ENCODE measurements at regions not wholly inside any gene's neighbourhood (a gene's known extent, or its start where the extent isn't known, plus 50 kb on each side); places are given as distances from the start of the nearest gene placed in this dataset.

GRCh38 chr3:34725774-34726173 lies 913.6 kb upstream of the ARPP21 start:
- no peak for DNase-seq (ENCODE audit: low read depth in 4 of 4, low spot score in 1 of 4)

DNA sequence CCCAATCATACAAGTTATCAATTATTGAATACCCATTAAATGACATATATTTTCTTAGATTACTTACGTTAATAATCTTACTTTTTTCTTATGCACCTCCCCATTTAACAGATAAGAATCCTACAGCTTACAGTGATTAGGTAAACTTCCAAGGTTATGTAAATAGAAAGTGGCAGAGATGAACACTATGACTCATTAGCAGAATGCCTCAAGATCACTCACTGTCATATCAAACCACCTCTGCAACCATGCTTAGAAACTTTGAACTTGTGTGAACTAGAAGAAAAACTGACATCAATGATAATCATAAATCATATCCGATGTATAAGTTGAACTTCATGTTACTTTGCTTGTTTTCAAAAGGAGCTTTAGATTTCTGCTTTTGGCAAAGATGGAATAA lies 911.6 kb upstream of the ARPP21 start:
- no peak for DNase-seq (ENCODE audit: low read depth in 4 of 4, low spot score in 1 of 4)

DNA sequence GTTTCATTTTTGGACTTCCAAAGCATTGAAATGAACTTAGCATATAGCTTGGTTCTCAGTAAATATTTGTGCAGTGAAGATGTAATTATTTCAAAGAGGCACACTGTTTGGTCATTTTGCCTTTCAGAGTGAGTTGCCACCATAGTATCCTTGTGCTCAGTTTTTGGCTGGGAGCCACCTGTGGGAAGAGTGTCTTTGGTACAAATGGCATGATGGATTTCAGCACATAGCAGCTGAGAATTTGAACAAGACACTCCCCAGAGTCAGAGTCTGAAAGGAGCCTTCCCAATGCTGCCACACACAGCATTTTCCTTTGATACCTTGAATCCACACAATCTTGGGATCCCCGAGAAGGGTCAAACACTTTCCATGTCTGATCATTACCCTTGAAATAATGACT lies 897.2 kb upstream of the ARPP21 start:
- DNase-seq (ENCODE audit: low read depth in 4 of 4, low spot score in 1 of 4), result no peak

DNA sequence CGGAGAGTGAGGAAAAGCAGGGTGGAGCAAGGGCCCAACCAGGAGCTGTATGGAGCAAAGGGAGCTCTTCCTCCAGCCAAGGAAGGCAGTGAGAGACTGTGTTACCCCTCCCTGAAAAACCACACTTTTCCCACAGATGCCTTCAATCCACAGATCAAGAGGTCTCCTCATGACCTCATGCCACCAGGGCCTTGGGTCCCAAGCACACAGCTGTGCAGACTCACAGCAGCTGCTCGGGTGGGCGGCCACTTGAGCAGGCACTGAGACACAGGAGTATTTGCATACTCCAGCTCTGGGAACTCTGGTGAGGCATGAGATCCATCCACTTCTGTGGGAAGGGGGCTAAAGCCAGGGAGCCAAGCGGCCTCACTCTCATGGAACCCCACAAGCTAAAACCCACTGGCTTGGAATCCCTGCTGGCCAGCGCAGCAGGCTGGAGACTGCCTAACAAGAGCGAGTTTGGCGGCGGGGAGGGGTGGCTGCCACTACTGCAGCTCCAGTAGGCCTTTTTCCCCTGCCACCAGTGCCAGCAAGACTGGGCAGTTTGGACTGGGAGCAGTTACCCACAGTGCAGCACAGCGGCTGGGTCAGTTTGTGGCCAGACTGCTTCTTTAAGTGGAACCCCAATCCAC lies 880.6 kb upstream of the ARPP21 start:
- no peak for DNase-seq (ENCODE audit: low read depth in 4 of 4, low spot score in 1 of 4)

DNA sequence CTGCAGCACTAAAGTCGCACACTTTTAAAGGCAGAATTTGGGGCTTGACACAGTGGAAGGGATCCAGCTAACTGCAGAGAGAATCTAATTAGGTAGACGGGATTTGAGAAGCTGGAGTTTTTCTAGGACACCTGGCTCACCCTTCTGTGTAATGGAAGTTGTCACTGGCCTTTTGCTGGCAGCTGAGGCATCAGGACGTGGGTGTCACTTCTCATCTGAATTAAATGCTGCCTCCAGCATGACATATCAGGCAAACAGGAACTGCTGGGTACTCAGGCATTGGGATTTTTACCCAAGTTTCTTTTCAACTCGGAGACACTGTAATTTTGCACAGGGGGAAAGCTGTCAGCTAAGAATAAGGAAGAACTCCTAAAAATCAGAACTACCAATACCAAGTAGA lies 861.9 kb upstream of the ARPP21 start:
- DNase-seq (ENCODE audit: low read depth in 4 of 4, low spot score in 1 of 4), result no peak

GRCh38 chr3:34779092-34779491 lies 860.2 kb upstream of the ARPP21 start:
- DNase-seq (ENCODE audit: low read depth in 4 of 4, low spot score in 1 of 4), result no peak

GRCh38 chr3:34780294-34780693 lies 859.0 kb upstream of the ARPP21 start:
- DNase-seq (ENCODE audit: low read depth in 4 of 4, low spot score in 1 of 4), result no peak

DNA sequence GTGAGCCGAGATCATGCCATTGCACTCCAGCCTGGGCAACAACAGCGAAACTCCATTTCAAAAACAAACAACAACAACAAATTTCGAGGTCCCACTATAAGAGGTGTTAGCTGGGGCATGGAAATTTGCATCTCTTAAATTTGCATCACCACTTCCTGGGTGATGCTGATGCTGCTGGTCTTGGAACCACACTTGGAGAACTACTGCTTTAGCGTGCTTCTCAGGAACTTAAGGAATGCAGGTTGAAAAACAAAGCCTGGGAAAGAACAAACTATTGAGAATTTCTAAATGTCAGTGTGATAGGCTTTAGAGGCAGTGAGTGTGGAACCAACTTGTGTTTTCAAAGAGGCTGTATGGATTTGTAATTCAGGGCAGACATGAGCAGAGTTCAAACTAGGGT lies 858.4 kb upstream of the ARPP21 start:
- DNase-seq (ENCODE audit: low read depth in 4 of 4, low spot score in 1 of 4), result no peak

- DNase-seq (ENCODE audit: low read depth in 4 of 4, low spot score in 1 of 4), result no peak
Measured at GRCh38 chr3:34782871-34783270, 856.5 kb upstream of the ARPP21 start.

DNA sequence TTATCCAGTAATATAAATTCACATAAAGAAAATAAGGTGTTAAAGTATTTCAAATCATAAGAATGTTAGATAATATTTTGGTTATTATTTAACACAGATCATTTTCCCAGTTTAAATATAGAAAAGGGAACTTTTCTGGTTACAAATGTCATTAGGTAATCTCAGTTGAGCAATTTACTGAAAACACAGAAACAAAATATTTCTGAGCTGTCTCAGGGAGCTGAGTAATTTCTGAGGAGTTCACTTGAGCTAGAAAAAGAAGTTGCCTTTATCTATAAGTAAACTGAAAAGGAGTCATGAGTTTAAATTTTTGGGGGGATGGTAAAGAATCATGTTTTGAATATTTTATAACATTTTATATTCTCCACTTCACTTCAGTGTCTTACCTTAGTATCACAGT lies 855.4 kb upstream of the ARPP21 start:
- DNase-seq (ENCODE audit: low read depth in 4 of 4, low spot score in 1 of 4), result no peak

GRCh38 chr3:34793057-34793456 lies 846.3 kb upstream of the ARPP21 start:
- no peak for DNase-seq (ENCODE audit: low read depth in 4 of 4, low spot score in 1 of 4)

DNA sequence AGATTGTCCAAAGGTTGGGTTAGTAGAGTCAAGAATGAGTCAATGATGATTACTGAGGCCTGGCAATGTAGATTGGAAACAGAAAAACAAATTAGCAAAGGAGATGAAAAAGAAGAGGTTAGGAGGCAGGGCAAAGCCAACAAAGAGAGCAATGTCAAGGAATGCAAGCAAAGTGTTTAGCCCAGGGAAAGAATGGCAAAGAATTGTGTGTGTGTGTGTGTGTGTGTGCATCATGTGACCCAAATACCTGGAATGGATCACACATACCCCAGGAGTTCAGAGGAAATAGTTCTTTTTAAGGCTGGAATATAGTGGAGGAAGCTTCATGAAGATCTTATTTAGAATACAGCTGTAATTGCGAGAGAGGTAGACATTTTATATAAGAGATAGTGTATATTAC lies 831.7 kb upstream of the ARPP21 start:
- no peak for DNase-seq (ENCODE audit: low read depth in 4 of 4, low spot score in 1 of 4)

DNA sequence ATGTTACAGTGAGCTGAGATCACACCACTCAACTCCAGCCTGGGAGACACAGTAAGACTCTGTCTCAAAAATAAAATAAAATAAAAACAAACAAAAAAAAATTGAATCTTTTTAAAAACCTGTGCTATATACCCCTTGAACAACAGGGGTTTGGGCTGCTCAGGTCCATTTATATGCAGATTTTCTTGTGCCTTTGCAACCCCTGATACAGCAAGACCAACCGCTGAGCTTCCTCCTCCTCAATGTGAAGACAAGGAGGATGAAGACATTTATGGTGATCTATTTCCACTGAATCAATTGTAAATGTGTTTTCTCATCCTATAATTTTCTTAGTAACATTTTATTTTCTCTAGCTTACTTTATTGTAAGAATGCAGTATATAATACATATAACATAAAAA lies 831.0 kb upstream of the ARPP21 start:
- no peak for DNase-seq (ENCODE audit: low read depth in 4 of 4, low spot score in 1 of 4)

DNA sequence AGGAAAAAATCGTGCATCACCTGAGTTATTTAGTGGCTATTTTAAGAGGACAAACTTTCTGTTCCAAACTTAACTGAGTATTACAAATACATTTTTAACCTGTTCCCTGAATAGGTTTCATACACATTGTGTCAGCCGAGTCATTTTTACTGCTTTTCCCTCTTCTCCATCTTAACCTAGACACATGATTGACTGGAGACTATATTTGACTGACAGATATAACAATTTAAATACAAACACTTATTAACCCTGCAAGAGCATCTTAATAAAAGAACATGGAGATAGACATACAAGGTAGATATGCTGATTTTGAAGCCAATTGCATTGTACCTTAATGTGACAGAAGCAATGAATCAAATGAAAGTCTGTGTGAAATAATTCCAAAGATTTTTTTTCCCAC lies 810.5 kb upstream of the ARPP21 start:
- DNase-seq (ENCODE audit: low read depth in 4 of 4, low spot score in 1 of 4), result no peak

DNA sequence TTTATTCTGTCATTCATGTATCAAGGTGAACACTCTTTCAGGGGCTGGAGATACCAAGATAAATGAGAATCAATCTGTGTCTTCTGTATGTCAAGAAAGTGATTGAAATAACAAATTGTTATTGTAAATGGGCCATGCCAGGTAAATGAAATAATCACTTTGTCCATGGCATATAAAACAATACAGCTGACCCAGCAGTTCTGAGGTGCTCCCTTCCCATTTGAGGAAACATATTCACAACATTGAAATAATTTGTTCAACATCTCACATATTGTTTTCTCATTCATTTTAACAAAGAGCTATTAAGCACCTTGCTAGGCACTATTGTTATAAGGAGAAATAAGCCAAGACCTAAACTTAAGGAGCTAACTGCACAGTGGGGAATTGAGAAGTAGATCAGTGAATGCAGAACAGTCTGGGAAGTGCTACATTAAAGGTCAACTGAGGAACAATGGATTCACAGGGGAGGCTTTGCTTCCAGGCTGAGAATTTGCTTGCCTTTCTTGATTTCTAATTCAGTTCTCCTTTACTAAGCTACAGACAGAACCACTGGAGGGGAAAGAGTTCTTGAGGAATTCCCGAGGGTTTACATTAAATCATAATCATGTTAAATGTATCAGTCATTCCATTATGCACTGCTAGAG lies 806.3 kb upstream of the ARPP21 start:
- no peak for DNase-seq (ENCODE audit: low read depth in 4 of 4, low spot score in 1 of 4)

- DNase-seq (ENCODE audit: low read depth in 4 of 4, low spot score in 1 of 4), result no peak
Measured at GRCh38 chr3:34837848-34838741, 801.2 kb upstream of the ARPP21 start.

GRCh38 chr3:34842706-34843480 lies 796.4 kb upstream of the ARPP21 start:
- no peak for DNase-seq (ENCODE audit: low read depth in 4 of 4, low spot score in 1 of 4)

- DNase-seq (ENCODE audit: low read depth in 4 of 4, low spot score in 1 of 4), result no peak
Measured at GRCh38 chr3:34844323-34844620, 795.1 kb upstream of the ARPP21 start.

DNA sequence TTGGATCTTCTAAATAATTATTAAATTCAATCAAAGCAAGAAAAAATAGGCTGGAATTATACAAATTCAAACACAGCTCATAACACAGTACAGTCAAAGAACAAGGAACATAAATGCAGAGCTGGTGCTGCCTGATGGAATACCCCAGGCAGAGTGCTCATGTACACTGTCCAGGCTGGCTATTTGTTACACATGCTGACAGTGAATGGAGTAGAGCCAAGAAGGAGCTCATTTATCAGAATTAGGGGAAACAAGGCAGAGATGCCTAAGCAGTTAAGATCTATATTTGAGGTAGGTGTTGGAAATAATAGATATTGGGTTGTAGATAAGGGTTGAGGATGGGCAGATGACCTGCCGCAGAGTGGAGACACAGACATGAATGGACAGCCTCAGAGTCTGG lies 788.2 kb upstream of the ARPP21 start:
- no peak for DNase-seq (ENCODE audit: low read depth in 4 of 4, low spot score in 1 of 4)

- DNase-seq (ENCODE audit: low read depth in 4 of 4, low spot score in 1 of 4), result no peak
Measured at GRCh38 chr3:34852844-34853439, 786.4 kb upstream of the ARPP21 start.
